Upper lobe of right lung (tissue), 1 donor: ENCODE measurements at regions not wholly inside any gene's neighbourhood (a gene's known extent, or its start where the extent isn't known, plus 50 kb on each side); places are given as distances from the start of the nearest gene placed in this dataset.

Experiments
- ATAC-seq: fragments of 200-7000 bp; cut with Tn5 transposase; one replicate; pipeline ENCODE4 v1.9.1; 2020; ENCODE audit warnings: mild to moderate bottlenecking, moderate library complexity
- DNase-seq: peaks from one replicate; pipeline ENCODE4 v3.0.0-alpha.2; 2020
- H3K27ac ChIP-seq: fragments of 200-600 bp; one replicate; pipeline ENCODE4 v1.8.0; 2022
- H3K27me3 ChIP-seq: fragments of 200-600 bp; one replicate; pipeline ENCODE4 v1.8.0; 2022; ENCODE audit warnings: mild to moderate bottlenecking
- H3K36me3 ChIP-seq: fragments of 200-600 bp; one replicate; pipeline ENCODE4 v1.8.0; 2022
- H3K4me1 ChIP-seq: fragments of 200-600 bp; one replicate; pipeline ENCODE4 v1.8.0; 2022
- H3K4me3 ChIP-seq: fragments of 200-600 bp; one replicate; pipeline ENCODE4 v1.8.0; 2022; ENCODE audit warnings: mild to moderate bottlenecking
- H3K9me3 ChIP-seq: fragments of 200-600 bp; one replicate; pipeline ENCODE4 v1.8.0; 2022
- CTCF ChIP-seq: fragments of 200-600 bp; IDR thresholded peaks from one replicate; pipeline ENCODE4 v1.8.0; 2022; ENCODE audit warnings: antibody characterized with exemption
- intact Hi-C: fragments of 100-400 bp; cut with DNase I; formaldehyde crosslinking; loops from one replicate; pipeline ENCODE4 v1.11.0; 2022
- donor health status: DM: no; HTN: yes; CAD: no; lungs with severe emphysema.

- no peak overlapping the region for H3K4me3 ChIP-seq
- H3K4me1 ChIP-seq: peaks cover 24% of the 10 kb centered on the region
- H3K36me3 ChIP-seq: no peaks in the 10 kb centered on the region
- no peaks in the 10 kb centered on the region for H3K27me3 ChIP-seq
- ATAC-seq: peak; percentile 20
- intact Hi-C loops: no loop called here
- peak overlapping the region; percentile 60 for H3K27ac ChIP-seq
- TF ChIP-seq CTCF: no peak
- DNase-seq: no peak
- no peaks in the 10 kb centered on the region for H3K9me3 ChIP-seq
Observed at GRCh38 chr22:35479985-35480550, 60.6 kb upstream of the RASD2 start.

- Histone ChIP-seq H3K27ac (peak overlapping the region; percentile 60), H3K27me3 (no peaks in the 10 kb centered on the region), H3K4me1 (peaks cover 24% of the 10 kb centered on the region), H3K36me3 (no peaks in the 10 kb centered on the region), H3K4me3 (no peak overlapping the region), H3K9me3 (no peaks in the 10 kb centered on the region)
- no peak for ATAC-seq
- DNase-seq: no peak
- intact Hi-C loops: no loop called here
- no peak for TF ChIP-seq CTCF
Observed at GRCh38 chr22:35480627-35481550, 59.7 kb upstream of the RASD2 start.

DNA sequence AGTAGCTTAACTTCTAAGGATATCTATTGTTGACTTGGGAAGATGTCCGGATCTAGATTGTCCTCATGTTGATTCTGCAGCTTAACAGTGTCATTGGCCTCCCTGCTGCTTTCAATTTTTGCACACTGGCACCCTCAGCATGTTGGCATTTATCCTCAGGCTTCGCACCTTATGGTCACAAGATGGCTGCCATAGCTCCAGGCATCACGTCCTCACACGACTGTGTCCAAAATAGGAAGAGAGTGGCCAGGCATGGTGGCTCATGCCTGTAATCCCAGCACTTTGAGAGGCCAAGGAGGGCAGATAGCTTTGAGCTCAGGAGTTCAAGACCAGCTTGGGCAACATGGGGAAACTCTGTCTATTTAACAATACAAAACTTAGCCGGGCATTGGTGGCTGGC lies 58.3 kb upstream of the RASD2 start:
- Histone ChIP-seq H3K4me1 (peaks cover 24% of the 10 kb centered on the region), H3K27me3 (peaks cover 3% of the 10 kb centered on the region), H3K4me3 (no peak overlapping the region), H3K9me3 (no peaks in the 10 kb centered on the region), H3K36me3 (no peaks in the 10 kb centered on the region), H3K27ac (no peak overlapping the region)
- no peak for ATAC-seq
- intact Hi-C loops: no loop called here
- no peak for TF ChIP-seq CTCF
- DNase-seq: no peak

DNA sequence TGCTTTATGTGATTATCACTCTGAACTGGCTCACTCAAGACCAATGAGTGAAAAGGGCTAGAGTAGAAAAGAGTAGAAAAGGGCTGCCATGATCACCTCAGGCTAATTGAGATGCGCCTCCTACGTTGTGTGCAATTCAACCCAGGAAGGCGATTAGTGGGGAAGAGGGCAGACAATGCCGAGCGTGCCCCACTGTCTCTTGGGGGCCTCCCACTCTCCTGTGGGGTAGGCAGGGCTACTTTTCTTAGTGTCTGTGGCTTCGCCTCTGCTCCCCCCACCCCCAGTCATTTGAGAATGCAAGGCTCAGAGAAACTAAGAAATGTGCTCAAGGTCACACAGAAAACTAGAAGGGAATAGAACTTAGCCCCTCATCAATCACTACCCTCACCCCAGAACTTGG lies 57.7 kb upstream of the RASD2 start:
- intact Hi-C loops: no loop called here
- no peak overlapping the region for H3K27ac ChIP-seq
- TF ChIP-seq CTCF: no peak

DNA sequence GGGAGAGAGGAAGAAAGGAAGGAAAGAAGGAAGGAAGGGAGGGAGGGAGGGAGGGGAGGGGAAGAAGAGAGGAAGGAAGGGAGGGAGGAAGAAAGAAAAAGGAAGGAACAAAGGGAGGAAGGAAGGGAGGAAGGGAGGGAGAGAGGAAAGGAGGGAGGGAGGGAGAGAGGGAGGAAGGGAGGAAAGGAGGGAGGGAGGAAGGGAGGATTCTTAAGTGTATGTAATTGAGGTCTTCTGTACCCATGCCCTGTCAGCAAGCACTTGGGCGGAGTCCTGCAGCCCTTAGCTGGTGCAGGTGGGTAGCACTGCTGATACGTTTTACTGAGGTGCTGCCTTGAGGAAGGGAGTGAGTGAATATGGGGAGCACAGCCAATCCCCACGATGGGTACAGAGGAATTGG lies 56.9 kb upstream of the RASD2 start:
- no peak overlapping the region for H3K4me3 ChIP-seq
- no peaks in the 10 kb centered on the region for H3K9me3 ChIP-seq
- H3K36me3 ChIP-seq: no peaks in the 10 kb centered on the region
- ATAC-seq: no peak
- DNase-seq: no peak
- H3K27ac ChIP-seq: no peak overlapping the region
- intact Hi-C loops: no loop called here
- no peak for TF ChIP-seq CTCF
- H3K4me1 ChIP-seq: peaks cover 12% of the 10 kb centered on the region
- H3K27me3 ChIP-seq: peaks cover 3% of the 10 kb centered on the region

More for the DNA sequence above, 57.7 kb upstream of the RASD2 start:
- H3K9me3 ChIP-seq: no peaks in the 10 kb centered on the region
- DNase-seq (no peak), ATAC-seq (no peak)
- peaks cover 20% of the 10 kb centered on the region for H3K4me1 ChIP-seq
- no peaks in the 10 kb centered on the region for H3K36me3 ChIP-seq
- peaks cover 3% of the 10 kb centered on the region for H3K27me3 ChIP-seq
- no peak overlapping the region for H3K4me3 ChIP-seq
